ENCODE measurements at regions not wholly inside any gene's neighbourhood (a gene's known extent, or its start where the extent isn't known, plus 50 kb on each side); places are given as distances from the start of the nearest gene placed in this dataset.

GRCh38 chr3:84738086-84738485 lies 220.7 kb upstream of the CADM2 start:
- no peaks in the 10 kb centered on the region for H3F3A ChIP-seq (ENCODE audit: low read depth)
- H3K36me3 ChIP-seq (ENCODE audit: insufficient read depth, low read length) = no peaks in the 10 kb centered on the region
- no peak overlapping the region for H2AFZ ChIP-seq (ENCODE audit: low read length)
- no peak overlapping the region for H3K4me3 ChIP-seq (ENCODE audit: low read length, poor library complexity, severe bottlenecking)
- H3K4me2 ChIP-seq (ENCODE audit: low read depth, low read length, poor library complexity, severe bottlenecking) = no peak overlapping the region
- H3K9me2 ChIP-seq (replicated peaks; ENCODE audit: low read depth, low read length) = no peaks in the 10 kb centered on the region
- H3K27me3 ChIP-seq (ENCODE audit: insufficient read depth, low read length, poor library complexity, severe bottlenecking) = no peaks in the 10 kb centered on the region
- H3K79me2 ChIP-seq (ENCODE audit: insufficient read depth, low read length) = no peaks in the 10 kb centered on the region
- TF ChIP-seq CTCF (conservative IDR thresholded peaks at IDR 0.05; ENCODE audit: low read length) = no peak
- no peak for TF ChIP-seq EZH2phosphoT487 (IDR thresholded peaks at IDR 0.05; ENCODE audit: borderline replicate concordance)
- H3K4me1 ChIP-seq (ENCODE audit: insufficient read depth, low read length, poor library complexity, severe bottlenecking) = no peaks in the 10 kb centered on the region
- no peak overlapping the region for H3K9ac ChIP-seq (ENCODE audit: low read depth, low read length, poor library complexity, severe bottlenecking)
- no peaks in the 10 kb centered on the region for H4K20me1 ChIP-seq (ENCODE audit: insufficient read depth, low read length, poor library complexity, severe bottlenecking)
- H3K9me3 ChIP-seq (ENCODE audit: insufficient read depth, low read depth, low read length) = no peaks in the 10 kb centered on the region

DNA sequence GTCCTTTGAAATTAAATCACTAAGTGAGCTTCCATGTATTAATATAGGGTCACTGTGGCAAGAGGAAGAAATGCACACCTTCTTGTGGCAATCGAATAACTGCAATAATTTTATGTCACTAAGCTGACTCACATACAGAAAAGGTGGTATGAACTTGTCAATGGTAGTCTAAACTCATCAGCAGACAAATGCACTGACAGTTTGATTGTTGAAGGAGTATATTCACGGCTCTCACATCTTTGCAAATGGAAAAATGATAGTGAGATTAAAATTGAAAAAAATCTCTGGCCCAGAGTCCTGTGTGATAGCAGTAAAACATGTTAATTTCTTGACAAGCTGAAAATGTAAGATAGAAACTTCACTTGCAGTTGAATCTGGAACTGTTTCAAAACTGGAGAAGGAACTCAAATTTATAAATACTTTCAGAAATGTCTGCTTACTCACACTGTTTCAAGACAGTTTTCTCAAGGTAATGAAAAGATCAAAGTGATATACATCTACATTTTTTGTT lies 215.8 kb upstream of the CADM2 start:
- H3K4me3 ChIP-seq (ENCODE audit: low read length, poor library complexity, severe bottlenecking) = no peak overlapping the region
- no peak overlapping the region for H3K4me2 ChIP-seq (ENCODE audit: low read depth, low read length, poor library complexity, severe bottlenecking)
- TF ChIP-seq EZH2phosphoT487 (IDR thresholded peaks at IDR 0.05; ENCODE audit: borderline replicate concordance) (no peak), CTCF (conservative IDR thresholded peaks at IDR 0.05; ENCODE audit: low read length) (no peak)
- H3K9ac ChIP-seq (ENCODE audit: low read depth, low read length, poor library complexity, severe bottlenecking) = no peak overlapping the region
- H3K27me3 ChIP-seq (ENCODE audit: insufficient read depth, low read length, poor library complexity, severe bottlenecking) = no peaks in the 10 kb centered on the region
- H4K20me1 ChIP-seq (ENCODE audit: insufficient read depth, low read length, poor library complexity, severe bottlenecking) = no peaks in the 10 kb centered on the region
- H3K9me3 ChIP-seq (ENCODE audit: insufficient read depth, low read depth, low read length) = no peaks in the 10 kb centered on the region
- no peak overlapping the region for H2AFZ ChIP-seq (ENCODE audit: low read length)
- no peaks in the 10 kb centered on the region for H3K79me2 ChIP-seq (ENCODE audit: insufficient read depth, low read length)
- no peaks in the 10 kb centered on the region for H3K4me1 ChIP-seq (ENCODE audit: insufficient read depth, low read length, poor library complexity, severe bottlenecking)
- no peaks in the 10 kb centered on the region for H3F3A ChIP-seq (ENCODE audit: low read depth)
- H3K36me3 ChIP-seq (ENCODE audit: insufficient read depth, low read length) = no peaks in the 10 kb centered on the region
- H3K9me2 ChIP-seq (replicated peaks; ENCODE audit: low read depth, low read length) = no peaks in the 10 kb centered on the region

DNA sequence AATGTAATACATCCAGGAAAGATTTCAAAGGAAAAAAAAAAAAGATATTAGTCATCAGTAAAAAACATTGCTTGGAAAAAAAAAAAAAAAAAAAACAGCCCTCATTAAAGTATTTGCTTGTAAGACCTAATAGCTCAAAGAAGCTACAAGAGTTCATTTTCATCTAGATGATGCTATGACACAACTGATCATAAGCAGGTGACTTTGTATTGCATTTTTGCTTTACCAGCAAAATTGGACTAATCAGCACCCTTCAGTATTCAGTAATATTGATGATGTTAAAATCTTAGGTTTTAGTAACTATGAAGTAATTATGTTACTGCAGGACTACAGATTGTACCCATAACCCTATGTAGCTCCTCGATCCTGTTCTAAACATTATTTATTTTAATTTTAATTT lies 214.7 kb upstream of the CADM2 start:
- TF ChIP-seq EZH2phosphoT487 (IDR thresholded peaks at IDR 0.05; ENCODE audit: borderline replicate concordance) = no peak
- TF ChIP-seq CTCF (conservative IDR thresholded peaks at IDR 0.05; ENCODE audit: low read length) = no peak
- H3K4me1 ChIP-seq (ENCODE audit: insufficient read depth, low read length, poor library complexity, severe bottlenecking) = no peaks in the 10 kb centered on the region
- H3F3A ChIP-seq (ENCODE audit: low read depth) = no peaks in the 10 kb centered on the region

More for the DNA sequence above, 214.7 kb upstream of the CADM2 start:
- Histone ChIP-seq H3K9ac (ENCODE audit: low read depth, low read length, poor library complexity, severe bottlenecking) (no peak overlapping the region), H3K4me2 (ENCODE audit: low read depth, low read length, poor library complexity, severe bottlenecking) (no peak overlapping the region), H3K27me3 (ENCODE audit: insufficient read depth, low read length, poor library complexity, severe bottlenecking) (no peaks in the 10 kb centered on the region), H3K4me3 (ENCODE audit: low read length, poor library complexity, severe bottlenecking) (no peak overlapping the region), H3K9me3 (ENCODE audit: insufficient read depth, low read depth, low read length) (no peaks in the 10 kb centered on the region), H4K20me1 (ENCODE audit: insufficient read depth, low read length, poor library complexity, severe bottlenecking) (no peaks in the 10 kb centered on the region), H3K9me2 (replicated peaks; ENCODE audit: low read depth, low read length) (no peaks in the 10 kb centered on the region), H3K79me2 (ENCODE audit: insufficient read depth, low read length) (no peaks in the 10 kb centered on the region), H2AFZ (ENCODE audit: low read length) (no peak overlapping the region), H3K36me3 (ENCODE audit: insufficient read depth, low read length) (no peaks in the 10 kb centered on the region)
